H1 (cell line): ENCODE measurements at regions not wholly inside any gene's neighbourhood (a gene's known extent, or its start where the extent isn't known, plus 50 kb on each side); places are given as distances from the start of the nearest gene placed in this dataset.

ENCODE experiments used
- KDM5A ChIP-seq: fragments of 200-600 bp; IDR thresholded peaks from 2 replicates; pipeline ENCODE4 v1.7.1; 2012; ENCODE audit warnings: mild to moderate bottlenecking, low read length, inconsistent platforms, mixed read lengths
- SAP30 ChIP-seq: fragments of 300-600 bp; sonication (generic); IDR thresholded peaks from 2 replicates; pipeline ENCODE4 v1.7.1; 2012; ENCODE audit warnings: low read length, moderate library complexity, mild to moderate bottlenecking, inconsistent platforms; ENCODE audit not compliant: insufficient read depth, insufficient replicate concordance

- TF ChIP-seq SAP30 (no peak), KDM5A (no peak)
These were observed 485.6 kb downstream of the NPHP4 start (continued) for GRCh38 chr1:5506634-5507033.
